Forelimb muscle (tissue), 1 donor: ENCODE measurements at regions not wholly inside any gene's neighbourhood (a gene's known extent, or its start where the extent isn't known, plus 50 kb on each side); places are given as distances from the start of the nearest gene placed in this dataset.

Experiments used
- DNase-seq: peaks from one replicate; pipeline ENCODE4 v3.0.0-alpha.2; 2013; ENCODE audit warnings: low read depth

DNA sequence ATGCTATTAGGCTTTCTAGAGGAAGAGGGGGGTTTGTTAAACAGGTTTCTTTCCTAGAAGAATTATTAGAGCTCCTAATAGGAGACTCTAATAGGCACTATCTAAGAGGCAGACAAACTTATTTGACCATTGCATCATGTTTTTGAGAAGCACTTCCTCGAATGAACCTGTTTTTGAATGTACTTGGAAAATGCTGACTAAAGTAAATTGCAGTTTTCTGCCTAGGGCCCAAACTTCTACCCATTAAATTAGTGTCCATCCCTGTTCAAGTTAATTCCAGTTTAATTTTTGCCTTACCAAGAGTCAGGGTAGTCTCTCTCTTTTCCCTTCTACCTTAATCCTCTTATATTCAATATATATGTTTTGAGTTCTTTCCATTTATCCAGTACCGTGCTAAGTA, 1029.6 kb downstream of the TTLL7 start:
- DNase-seq = no peak

DNA sequence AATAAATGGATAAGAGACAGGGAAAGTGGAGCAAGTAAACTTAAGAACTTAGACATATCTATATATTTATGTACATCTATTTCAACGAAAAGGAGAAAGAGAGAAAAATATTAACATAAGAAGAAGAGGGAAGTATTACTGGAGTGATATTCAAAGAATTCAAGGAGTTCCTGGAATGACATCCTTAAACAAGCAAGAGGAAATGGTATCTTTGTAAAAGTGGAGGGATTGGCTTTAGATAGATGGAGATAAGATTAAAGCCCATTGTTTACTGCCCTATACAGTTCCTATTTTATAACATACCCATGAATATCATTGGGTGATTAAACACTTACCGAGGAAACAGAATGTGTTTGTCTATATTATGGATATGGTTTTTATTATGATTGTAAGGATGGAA, 1036.3 kb downstream of the TTLL7 start:
- DNase-seq = no peak

DNA sequence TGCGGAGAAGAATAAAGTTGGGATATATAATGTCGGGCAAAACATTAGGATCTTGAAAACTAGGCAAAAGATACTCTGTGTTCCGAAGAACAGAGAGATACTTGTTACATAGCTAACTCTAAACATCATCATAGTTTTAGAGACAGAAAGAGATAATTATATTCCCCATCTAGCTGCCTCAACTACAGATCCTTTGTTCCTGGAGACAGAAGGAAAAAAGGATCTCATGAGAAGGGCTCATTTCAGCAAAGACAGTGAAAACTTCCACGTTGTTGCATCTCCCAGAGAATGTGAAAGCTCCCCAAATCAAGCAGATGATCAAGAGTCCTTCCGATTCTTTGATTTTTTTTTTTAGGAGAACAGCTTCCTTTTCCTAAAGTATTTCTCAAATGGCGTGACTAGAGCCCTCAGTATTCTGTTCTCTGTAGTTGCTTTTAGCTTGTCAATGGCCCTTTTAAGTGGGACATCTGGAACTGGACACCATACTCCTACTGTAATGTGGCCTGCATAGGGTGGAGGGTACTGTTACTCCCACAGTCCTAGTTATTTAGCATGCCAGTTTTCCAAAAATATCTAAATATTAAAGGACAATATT, 1048.2 kb downstream of the TTLL7 start:
- DNase-seq = no peak

DNA sequence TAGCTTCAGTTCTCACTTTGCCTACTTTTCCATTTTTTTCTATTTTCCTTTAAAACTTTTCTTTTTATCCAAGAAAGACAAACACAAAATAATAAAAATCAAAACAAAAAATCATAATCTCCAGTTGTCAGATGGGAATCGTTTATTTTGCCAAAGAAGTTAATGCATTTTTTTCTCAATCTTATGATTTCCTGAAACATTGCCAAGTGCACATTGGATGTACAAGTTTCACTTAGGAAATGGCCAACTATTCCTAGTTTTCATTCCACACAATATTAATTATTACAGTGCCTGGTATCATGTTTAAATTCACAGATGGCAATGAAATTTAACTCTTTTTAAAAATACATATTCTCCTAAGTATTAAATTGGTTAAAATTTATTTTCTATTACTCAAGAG, 1050.5 kb downstream of the TTLL7 start:
- DNase-seq = no peak

DNA sequence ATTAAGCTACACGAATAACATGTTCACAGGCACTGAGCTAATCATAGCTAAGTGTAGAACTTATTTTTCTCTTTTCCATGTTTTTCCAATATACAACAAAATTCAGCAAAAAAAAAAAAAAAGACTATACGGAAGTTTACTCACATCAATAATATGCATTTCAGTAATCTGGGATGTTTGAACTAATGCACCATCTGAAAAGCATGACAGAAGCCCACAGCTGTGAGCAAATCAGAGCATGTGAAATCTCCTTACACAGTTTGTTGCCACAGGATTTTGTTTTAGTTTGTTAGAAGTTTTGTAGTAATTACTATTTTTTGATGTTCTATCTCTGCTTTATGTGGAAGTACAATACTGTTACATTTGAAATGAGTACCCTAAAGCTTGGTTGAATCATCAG, 1051.7 kb downstream of the TTLL7 start:
- DNase-seq = no peak

DNA sequence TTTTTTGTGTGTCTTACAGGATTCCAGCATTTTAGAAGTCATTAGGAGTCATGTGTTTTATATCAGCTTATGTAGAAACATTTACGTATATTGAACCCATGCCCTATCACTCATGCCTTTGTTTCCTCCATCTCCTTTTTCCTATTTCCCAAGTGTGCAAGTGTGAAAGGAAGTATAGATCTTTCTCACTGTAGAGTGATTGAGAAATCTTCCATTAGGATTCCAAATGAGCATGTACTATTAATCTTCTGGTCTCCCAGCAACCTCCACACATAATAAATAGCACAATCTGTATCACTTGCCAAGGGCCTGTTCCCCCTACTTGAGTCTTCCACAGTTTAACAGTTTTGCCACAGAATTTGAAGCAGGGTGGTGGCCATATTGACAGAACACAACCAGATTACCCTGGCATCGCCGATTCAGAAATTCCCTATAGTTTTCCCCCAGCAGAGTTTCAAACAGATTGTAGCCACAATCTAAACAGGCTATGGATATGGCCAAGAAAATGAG, 1052.8 kb downstream of the TTLL7 start:
- DNase-seq = no peak

DNA sequence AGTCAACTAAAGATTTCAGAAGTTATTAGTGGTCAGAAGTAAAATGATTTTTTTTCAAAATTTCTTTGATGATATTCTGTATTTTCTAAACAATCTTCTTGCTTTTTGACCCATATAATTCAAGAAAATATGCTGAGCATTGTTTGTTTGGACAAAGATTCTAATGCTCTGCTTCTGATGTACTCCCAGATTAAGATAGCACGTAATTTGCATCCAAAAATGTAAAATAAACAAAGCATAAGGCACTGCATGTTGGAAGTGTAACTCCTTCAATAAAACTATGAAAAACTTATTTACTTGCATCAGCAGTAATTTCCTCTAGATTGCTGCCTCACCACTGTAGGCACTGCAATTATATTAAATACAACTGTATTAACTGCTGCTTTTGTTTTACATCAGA, 1054.1 kb downstream of the TTLL7 start:
- no peak for DNase-seq

DNA sequence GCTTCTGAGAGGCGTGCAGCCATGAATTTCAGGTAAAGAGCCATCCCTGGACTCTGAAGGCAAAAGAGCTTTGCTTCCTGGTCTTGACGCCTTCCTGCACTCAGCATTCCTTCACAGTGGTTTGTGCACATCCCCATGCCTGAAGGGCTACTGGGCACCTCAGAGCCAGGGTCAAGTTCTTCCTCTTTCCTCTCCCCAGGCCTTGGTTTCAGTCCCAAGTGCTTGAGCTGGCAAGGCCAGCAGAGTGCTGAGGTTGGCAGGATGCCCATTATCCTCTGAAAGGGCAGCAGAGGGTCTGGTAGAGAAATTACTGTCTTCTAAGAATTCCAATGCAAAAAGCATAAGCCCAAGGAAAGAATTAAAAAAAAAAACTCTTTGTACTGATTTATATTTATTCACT, 1064.9 kb downstream of the TTLL7 start:
- DNase-seq = no peak

DNA sequence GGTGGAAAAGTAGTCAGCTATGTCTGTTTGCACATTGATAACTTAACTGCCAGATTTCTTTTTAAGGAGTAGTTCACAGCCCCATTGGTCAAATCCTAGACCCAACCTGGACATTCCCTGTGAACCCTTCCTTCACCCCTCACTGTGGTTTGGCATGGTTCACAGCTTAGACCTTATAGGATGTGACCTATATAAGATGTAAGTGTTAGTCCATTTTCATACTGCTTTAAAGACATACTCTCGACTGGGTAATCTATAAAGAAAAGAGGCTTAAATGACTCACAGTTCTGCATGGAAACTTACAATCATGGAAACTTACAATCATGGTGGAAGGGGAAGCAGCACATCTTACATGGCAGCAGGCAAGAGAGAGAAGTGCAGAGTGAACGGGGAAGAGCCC, 1066.2 kb downstream of the TTLL7 start:
- DNase-seq = no peak

DNA sequence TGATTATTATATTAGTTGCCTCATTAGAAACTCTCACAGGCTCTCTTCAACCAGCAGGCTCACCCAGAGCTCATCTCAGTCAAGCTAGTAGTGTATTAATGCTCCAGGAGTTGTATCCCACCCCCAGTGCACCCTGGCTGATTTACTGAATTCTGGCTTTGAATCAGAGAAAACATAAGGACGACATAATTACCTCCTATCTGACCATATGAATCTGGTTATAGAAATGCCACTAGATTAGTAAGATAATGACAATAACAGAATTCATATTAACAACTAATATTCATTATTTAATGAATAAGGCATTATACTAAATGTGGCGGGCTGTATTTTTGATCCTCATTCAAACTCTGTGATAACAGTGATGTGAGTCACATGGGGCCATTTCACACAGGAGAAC, 1066.7 kb downstream of the TTLL7 start:
- no peak for DNase-seq

DNA sequence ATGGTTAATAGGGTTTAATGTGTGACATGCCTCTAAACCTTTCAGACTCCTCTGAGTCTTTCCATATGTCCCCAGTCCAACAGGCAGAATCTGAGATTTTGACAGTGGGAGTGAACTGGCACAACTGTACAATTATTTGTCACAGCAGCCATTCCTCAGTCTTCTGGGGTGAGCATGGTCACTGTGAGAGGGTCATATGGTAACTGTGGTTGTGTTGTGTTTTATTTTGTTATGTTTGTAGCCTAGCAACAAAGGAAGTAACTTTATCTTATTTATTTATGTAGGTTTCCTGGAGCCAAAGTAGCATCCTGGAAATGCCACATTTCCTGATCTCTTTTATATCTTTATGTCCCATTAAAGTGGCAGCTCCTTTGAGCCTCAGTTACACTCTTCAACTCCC, 1067.9 kb downstream of the TTLL7 start:
- no peak for DNase-seq

DNA sequence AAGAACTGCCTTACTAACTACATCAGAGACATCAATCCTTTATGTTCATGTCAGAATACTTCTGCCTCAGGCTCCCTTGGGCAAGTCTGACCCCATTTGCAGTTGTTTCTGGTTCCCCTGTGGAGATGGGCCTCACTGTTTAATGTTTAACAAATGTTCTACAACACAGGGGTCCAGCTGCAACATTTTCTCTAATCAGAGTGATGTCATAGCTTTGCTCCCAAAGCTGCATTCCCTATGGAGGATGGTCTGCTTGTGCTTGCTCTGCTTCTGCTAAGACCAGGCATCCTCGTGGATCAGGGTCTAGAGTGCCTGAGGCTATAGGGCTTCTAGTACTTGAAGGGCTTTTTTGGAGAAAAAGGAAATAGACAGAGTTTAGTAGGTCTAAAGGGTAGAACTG, 1071.2 kb downstream of the TTLL7 start:
- no peak for DNase-seq

DNA sequence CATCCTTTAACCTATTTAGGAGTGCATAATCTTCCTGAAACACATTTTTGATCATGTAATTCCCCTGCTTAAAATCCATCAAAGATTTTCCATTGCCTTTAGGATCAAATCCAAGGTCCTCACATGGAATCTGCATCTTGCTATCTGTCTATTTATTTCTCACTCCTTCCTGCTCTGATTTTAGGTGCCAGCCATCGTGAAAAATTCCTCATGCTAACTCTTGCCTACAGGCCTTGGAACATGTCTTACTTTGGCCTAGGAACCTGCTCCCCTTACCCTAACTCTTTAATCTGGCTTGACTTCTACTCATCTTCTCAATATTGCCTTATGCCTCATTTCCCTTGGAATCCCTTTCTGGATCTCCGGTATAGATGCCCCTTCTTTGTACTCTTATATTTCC, 1074.3 kb downstream of the TTLL7 start:
- DNase-seq = no peak

DNA sequence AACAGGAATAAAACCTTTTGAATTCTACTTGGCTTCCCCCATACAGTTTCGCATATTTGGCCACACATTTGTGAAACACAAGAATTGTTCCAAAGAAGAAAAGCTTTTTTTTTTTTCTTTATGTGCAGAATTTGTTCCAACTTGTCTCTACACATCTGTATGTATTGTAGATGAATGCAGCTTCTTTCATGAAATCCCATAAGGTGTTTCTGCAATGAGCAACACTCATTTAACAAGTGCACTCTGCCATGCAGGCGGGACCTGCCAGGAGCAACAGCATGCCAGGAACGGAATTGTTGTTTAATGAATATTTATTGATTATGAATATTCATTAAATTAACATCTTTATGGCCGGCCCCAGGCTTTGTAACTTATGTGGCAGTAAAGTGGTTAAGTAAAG, 1075.0 kb downstream of the TTLL7 start:
- DNase-seq = no peak

DNA sequence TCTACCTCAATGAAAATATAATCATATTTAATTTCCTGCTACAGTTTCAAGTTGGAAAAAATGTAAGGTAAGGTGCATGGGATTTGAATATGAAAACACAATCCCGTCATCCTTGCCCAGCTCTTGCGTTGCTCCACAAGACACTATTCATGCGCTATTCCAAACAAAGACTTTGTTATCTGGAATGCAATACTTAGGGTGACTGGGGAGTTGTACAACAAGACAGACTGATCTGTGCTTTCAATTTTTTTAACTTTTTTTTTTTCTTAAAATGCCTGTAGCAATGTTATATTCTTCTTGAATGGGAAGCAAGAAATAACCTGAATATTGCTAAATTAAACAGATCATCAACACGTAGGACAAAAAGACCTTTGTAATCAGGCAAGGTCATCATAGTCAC, 1077.2 kb downstream of the TTLL7 start:
- no peak for DNase-seq

DNA sequence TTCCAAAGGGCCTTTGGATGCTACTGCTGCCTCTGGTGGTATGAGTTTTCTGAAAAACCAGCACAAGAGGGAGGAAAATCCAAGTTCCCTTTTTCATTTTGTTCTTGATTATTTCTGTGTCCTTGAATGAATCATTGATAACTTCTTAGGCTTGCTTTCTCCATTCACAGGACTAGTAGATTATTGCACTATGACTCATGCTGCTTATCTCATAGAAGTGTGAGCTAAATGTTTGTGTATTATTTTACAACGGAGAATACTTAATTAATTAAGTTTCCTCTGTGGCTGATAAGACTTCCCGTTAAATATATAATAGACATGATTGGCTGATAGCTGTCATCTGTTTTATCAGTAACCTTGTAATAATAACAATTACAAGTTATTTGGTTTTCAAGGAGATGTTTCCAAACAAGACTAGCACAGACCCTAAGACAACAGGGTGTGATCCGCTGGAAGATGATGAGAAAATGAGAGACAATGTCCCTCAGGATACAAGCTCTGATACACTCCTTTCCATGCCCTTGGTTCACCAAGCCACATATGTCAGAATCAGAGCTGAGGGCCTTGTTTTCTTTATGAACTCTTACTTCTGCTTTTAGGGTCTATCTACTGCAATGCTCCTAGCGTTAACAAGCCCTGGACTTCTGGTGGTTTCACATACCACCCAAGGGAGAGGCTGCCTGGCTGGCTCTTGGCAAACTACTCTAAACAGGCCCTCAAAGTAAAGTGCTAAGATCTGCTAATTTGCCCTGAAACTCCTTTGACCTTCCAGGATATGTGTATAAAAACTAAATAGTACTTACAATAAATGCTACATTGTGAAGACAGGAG, 1078.3 kb downstream of the TTLL7 start:
- DNase-seq = no peak

DNA sequence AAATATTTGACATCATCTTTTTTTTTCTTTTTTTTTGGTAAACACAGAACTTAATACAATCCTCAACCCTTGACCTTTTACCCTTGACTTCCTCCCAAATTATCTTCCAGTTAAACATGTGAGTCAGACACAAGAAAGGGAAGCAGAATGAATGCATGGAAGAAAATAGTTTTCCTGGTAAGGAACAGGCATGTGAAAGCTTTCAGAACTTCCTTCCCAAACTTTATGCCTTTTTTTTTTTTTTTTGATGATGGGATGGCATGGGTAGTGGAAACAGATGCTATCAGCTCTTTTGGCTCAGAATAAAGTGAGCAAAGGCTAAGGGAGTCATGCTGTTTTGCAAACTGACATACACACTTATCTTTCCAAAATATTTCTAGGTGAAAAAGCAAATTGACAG, 1079.1 kb downstream of the TTLL7 start:
- no peak for DNase-seq

DNA sequence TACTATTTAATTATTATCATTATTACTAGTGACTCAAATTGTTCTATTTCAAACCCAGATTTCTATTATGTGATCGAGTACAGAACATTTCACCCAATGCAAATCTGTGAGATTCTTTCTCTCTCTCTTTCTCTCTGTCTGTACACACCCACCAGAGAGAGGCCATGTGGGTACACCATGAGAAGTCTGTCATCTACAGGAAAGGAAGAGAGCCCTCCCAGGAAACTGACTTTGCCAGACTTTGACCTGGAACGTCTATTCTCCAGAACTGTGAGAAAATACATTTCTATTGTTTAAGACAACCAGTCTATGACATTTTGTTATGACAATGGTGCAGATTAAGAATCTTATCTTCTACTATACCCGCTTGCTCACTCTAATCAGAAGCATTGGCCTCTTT, 1091.6 kb downstream of the TTLL7 start:
- no peak for DNase-seq

DNA sequence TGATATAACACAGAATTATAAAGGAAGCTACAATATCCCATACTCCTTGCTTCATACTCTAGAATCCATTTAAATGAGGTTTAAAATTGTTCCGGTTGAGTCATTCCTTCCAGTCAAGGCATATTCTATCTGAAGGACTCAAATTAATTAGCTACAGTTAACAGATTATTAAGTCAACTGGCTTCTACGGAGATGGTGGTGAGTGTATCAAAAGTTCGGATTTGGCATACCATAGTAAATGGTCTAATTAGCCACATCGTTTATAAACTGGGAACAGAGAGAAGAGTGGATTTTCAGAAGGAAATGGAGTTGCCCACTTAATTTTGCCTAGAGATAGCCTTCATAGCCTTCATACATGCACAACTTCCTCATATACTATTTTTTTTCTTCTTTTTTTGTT, 1095.3 kb downstream of the TTLL7 start:
- DNase-seq = no peak

DNA sequence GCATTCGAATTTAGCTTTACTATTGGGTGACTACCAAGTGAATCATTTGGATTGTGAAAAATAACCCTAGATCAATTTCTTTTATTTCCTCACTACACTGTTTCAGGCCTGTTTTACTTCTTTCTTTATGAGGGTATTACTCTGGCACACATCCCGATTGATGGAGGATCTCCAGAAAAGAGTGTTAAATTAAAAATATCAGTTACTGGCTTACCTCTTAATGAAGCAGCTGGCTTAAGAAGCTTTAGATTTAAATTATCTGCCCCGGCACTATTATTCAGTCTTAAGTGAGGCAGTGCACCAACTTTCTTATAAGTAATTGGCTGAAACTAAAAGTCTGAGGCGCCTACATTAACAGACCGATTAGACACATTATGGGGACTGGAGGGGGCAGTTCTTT, 1097.4 kb downstream of the TTLL7 start:
- no peak for DNase-seq

DNA sequence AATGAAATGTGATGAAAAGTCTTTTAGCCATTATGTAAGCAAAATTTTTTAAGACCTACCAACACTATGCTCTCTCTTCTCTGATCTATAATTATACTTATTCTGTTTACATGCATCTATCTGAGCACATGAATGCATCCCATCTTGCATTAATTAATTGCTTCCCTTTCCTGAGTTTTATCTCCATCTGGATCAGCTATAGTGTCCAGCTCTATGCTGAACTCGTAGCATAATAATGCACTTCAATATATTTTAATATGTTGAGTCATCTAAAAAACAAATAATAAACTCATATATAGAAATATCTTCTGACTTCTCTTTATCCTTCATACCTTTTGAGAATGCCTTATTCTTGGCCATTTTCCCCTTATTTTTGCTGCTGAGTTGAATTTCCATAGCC, 1097.8 kb downstream of the TTLL7 start:
- no peak for DNase-seq

DNA sequence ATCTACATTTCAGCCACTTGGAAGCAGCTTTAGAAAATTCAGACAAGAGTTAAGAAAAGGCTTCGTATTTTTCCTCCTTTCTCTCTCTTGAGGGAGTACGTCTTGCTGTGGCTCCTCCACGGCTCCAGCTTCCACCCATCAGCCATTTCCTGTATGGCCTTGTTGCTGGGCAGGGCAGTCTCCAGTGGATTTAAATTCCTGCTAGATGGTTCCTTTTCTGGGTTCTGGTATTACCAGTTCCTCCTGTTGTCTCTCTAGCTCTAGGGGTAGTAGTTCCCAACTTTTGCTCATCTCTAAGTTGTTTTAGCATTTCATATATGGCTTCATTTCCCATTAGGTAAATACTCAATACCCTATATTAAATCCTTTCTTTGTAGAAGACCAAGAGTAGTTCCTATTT, 1098.3 kb downstream of the ADGRL2 start:
- DNase-seq = no peak

DNA sequence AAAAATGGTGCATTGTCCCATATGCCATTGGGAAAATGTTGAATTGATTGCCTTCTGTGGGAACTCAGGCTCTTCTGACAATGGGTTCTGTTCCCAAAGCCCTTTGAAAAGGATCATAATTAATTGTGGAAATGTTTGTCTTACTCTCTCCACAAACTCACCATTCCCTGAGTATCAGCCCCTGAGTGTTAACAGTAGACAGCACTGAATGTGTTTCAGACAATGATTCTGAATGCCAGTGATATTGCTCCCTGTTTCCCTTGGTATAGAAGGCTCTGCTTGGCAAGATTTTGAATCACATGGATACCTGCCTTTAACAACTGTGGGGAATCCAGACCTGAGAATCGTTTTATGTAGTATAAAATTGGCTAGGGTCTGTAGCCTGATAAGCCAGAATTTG, 1096.8 kb downstream of the ADGRL2 start:
- DNase-seq = no peak

DNA sequence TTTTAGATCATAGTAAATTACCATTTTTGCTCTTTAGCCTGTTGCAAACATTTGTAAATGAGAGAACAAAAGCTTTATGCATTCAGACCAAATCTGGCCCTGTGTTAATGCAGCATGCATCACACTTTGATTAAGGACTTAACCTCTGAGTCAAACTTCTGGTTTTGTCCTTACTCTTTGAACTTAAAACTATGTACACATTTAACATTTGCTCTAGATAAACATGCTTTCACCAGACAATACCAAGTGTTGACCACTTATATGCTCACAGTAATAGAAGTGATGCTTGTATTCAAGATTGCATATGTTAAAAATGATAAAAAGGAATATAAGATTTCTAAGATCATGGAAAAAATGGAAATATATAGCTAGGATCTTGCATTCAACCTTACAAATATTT, 1095.3 kb downstream of the ADGRL2 start:
- DNase-seq = no peak
